ENCODE measurements at regions not wholly inside any gene's neighbourhood (a gene's known extent, or its start where the extent isn't known, plus 50 kb on each side); places are given as distances from the start of the nearest gene placed in this dataset.

- TF ChIP-seq, protein P1, sequence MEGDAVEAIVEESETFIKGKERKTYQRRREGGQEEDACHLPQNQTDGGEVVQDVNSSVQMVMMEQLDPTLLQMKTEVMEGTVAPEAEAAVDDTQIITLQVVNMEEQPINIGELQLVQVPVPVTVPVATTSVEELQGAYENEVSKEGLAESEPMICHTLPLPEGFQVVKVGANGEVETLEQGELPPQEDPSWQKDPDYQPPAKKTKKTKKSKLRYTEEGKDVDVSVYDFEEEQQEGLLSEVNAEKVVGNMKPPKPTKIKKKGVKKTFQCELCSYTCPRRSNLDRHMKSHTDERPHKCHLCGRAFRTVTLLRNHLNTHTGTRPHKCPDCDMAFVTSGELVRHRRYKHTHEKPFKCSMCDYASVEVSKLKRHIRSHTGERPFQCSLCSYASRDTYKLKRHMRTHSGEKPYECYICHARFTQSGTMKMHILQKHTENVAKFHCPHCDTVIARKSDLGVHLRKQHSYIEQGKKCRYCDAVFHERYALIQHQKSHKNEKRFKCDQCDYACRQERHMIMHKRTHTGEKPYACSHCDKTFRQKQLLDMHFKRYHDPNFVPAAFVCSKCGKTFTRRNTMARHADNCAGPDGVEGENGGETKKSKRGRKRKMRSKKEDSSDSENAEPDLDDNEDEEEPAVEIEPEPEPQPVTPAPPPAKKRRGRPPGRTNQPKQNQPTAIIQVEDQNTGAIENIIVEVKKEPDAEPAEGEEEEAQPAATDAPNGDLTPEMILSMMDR (IDR thresholded peaks at IDR 0.05): no peak
- TF ChIP-seq POLR2A (IDR thresholded peaks at IDR 0.05): no peak
Observed at GRCh38 chr2:144701259-144701658, 181.3 kb upstream of the ZEB2 start.
